Mesenteric fat pad (tissue), 1 donor: ENCODE measurements at regions not wholly inside any gene's neighbourhood (a gene's known extent, or its start where the extent isn't known, plus 50 kb on each side); places are given as distances from the start of the nearest gene placed in this dataset.
"Not testable (repeated sequence)": the region's sequence is repeated elsewhere in the genome, so short reads cannot be mapped to it uniquely, and the experiment has no call there.

Source experiments
- DNase-seq: peaks from one replicate; pipeline ENCODE4 v3.0.0-alpha.2; 2020; ENCODE audit warnings: low spot score
- donor health status: DM: yes; HTN: yes; CAD: no.

DNA sequence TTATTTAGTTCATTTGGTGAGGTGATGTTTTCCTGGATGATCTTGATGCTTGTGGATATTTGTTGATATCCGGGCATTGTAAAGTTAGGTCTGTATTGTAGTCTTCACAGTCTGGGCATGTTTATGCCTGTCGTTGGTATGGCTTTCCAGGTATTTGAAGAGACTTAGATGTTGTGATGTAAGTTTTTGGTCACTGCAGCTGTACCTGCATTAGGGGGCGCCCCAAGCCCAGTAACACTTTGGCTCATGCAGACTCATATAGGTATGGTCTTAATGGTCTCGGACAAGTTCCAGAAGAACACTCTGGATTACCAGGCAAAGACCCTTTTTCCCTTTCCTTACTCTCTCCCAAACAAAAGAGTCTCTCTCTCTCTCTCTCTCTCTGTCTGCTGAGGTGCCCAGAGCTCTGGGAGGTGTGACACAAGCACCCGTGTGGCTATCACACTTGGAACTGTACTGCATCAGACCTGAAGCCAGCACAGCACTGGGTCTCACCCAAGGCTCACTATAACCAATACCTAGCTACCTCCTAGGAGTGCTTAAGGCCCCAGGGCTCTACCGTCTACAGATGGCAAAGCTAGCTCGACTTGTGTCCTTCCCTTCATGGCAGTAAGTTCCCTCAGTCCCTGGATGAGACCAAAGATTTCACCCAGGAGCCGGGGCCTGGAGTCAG lies 425.8 kb upstream of the ATXN7L3B start:
- no peak for DNase-seq

DNA sequence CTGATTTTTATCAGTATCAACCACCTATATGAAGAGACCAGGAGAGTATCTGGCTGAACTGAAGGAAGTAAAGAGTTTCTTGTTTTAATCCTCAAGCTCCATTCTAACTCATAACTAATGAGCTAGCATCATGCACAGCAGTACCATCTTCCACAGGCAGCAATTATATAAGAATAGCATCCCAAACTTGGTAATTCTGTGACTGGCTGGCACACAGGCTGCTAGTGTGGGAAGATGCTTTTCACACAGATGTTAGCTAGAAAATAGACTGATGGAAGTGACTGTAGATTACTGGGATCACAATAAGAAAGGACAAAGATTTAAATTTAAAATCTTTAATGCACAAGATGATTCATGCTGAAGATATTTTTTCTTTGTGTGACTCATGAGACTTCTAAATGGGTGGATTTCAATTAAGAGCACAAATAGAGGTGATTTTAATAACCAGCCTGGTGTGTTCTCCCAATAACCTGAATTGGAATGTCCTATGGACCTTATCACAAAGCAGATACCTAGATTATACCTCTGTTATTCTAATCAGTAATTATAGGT lies 417.7 kb upstream of the ATXN7L3B start:
- DNase-seq, result no peak

DNA sequence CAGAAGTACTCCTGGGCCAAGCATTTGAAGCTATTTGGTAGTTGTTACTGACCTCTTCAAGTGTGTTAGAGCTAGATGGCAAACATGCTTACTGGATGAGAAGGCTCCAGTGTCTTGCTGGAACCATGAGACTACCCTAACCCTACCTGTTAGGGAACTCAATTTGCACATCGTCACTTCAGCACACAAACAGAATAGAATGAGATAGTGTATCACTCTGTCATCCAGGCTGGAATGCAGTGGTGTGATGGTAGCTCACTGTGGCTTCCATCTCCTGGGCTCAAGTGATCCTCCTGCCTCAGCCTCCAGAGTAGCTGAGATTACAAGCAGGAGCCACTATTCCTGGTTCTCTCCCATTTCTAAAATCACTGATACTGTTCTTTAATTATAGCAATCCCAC lies 417.0 kb upstream of the ATXN7L3B start:
- no peak for DNase-seq

DNA sequence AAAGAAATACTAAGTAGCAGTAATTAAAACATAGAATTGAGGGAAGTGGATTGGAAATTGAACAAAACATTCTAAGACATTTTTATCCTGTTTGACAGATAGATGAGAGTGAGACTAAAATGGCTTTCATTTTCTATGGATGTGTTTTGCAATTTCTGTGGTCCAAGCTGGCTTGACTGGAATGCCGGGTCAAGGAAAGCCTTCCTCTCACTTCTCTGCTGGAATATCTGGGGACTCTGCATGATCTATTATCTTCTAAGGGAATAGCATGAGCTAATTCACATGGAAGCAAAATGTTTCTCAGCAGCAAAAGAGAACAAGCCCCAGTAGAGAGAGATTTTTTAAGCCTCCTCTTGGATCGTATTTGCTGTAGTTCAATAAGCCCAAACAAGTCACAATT lies 407.9 kb upstream of the ATXN7L3B start:
- DNase-seq, result no peak

DNA sequence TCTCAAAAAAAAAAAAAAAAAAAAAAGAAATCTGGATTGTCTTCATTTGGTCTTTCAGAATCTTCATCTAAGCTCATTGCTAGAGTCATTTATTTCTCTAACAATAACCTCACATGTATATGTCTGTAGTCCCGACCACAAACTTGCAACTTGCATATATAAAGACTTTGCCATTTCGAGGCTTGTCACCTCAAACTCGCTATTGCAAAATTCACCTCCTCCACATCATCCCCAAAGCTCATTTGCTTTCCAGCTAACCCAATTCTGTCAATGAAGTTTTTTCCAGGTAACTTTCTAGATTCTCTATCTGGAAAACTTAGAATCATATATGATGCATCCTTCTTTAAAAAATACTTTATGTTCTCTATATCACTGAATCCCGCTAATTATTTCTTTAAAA lies 393.2 kb upstream of the ATXN7L3B start:
- no peak for DNase-seq

DNA sequence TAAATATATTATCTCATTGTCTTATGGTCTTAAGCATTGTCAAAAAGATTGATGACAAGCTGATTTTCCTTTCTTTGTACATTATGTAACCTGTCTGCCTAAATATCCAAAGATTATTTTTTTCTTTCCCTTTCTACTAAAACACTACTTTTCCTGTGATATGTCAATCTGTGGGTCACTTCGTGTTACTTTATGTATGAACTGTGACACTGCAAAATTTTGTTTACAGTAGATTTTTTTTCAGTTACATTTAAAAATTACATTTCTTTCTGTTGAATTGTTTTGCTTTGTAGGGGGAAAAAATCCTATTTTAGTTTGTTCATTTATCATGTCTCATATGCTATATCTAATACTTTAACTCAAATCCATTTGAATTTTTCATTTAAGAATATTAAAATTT lies 392.3 kb upstream of the ATXN7L3B start:
- no peak for DNase-seq

DNA sequence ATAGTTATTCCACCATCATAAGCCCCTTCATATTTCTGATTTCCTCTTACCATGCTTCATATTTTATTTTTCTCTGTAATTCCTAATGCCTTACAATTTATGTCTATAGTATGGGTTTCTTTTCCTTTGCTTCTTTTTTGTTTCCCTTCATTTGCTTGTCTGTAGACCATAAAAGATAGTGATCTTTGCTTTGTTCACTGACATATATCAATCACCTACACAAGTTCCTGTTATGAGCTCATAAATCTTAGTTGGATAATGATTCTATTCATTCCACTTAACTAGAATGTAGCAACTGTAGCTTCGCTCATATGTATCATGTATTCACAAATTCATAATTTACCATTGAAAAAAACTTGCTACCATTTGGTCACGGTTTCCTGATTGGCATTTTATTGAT lies 388.8 kb upstream of the ATXN7L3B start:
- DNase-seq, result no peak

DNA sequence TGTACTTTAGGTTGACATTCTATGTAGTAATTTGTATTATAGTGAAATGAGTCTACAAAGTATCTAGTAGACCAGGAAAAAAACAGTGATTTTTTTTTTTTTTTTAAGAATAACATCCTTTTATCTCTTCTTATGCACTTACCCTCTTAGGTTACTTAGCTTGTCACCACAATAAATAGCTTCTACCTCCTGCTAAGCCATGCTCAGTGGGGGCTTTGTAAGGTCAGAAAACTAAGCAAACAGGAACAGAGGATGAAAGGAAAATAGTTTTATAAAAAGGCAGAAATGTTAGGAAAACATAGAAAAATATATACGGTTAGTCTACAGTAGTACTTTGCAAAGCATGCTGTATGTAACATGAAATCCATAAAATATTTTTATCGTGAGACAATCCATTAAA lies 385.3 kb upstream of the ATXN7L3B start:
- no peak for DNase-seq

DNA sequence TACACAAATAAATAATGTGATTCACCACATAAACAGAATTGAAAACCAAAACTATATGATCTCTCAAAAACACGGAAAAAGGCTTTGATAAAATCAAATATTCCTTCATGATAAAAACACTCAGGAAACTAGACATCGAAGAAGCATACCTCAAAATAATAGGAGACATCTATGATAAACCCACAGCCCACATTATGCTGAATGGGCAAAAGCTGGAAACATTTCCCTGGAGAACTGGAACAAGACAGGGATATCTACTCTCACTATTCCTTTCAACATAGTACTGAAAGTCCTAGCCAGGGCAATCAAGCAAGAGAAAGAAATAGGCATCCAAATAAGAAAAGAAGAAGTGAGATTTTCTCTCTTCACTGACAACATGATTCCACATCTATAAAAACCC lies 371.5 kb upstream of the ATXN7L3B start:
- no peak for DNase-seq

DNA sequence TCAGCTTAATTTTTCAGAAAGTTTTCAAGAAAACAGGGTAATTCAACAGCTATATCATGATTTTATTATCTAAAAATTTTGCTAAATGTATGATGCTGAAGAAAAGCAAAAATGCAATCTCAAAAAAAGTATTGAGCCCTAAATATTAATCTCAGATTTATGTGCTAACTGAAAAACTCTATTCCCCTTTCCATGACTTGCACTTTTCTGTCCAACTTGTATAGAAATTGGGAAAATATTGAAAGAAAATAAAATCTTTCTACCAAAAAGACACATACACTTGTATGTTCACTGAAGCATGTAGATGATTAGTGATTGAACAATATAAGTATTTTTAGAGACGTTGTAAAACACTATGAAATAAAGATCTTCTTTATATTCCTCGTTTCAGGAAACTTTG lies 368.0 kb upstream of the ATXN7L3B start:
- DNase-seq, result no peak

DNA sequence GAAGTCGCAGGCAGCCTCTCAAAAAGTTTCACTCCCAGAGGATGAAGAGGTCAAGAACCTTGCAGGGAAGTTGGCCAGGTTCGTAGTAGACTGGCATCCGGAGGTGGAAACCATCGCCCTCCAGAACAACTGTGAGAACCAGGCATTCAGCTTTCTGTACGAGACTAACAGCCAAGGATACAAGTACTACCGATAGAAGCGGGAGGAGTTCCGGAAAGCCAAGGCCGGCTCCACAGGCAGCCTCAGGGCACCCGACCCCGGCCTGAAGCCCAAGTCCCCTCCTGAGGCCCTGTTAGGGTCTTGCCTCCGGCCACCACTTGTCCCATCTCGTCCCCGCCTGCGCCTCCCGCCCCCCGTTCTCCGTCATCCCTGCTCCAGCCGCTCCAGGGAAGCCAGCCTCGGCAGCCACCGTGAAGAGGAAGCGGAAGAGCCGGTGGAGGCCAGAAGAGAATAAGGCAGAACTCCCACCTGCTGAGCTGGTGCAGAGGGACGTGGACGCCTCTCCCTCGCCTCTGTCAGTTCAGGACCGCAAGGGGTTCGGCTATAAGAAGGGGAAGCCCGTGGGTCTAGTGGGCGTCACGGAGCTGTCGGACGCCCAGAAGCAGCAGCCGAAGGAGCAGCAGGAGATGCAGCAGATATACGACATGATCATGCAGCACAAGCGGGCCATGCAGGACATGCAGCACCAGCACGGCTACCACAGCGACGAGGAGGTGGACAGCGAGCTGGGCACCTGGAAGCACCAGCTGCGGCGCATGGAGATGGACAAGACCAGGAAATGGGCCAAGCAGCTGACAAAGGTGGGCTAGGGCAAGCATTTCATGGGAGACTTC lies 366.8 kb upstream of the ATXN7L3B start:
- no peak for DNase-seq

DNA sequence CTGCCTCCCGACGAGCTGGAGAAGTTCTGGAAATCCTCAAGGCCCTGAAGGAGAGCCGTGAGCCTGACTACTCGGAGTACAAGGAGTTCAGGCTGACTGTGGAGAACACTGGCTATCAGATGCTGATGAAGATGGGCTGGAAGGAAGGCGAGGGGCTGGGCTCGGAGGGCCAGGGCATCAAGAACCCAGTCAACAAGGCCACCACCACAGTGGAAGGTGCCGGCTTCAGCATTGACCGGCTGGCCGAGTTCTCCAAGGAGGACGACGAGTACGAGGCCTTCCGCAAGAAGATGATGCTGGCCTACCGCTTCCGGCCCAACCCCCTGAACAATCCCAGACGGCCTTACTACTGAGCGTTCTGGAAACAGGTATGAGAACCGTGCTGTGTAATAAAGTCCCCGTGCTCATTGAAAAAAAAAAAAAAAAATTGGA lies 366.1 kb upstream of the ATXN7L3B start:
- no peak for DNase-seq

DNA sequence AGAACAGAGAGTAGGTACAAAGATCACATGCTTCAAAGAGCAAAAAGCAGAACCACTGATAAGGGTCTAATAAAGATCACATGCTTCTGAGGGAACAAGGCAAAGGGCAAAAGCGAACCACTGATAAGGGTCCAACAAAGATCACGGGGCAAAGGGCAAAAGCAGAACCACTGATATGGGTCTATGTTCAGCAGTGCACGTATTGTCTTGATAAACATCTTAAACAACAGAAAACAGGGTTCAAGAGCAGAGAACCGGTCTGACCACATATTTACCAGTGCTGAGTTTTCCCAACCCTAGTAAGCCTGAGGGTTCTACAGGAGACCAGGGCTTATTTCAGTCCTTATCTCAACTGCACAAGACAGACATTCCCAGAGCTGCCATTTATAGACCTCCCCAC lies 362.7 kb upstream of the ATXN7L3B start:
- not testable (repeated sequence) for DNase-seq

DNA sequence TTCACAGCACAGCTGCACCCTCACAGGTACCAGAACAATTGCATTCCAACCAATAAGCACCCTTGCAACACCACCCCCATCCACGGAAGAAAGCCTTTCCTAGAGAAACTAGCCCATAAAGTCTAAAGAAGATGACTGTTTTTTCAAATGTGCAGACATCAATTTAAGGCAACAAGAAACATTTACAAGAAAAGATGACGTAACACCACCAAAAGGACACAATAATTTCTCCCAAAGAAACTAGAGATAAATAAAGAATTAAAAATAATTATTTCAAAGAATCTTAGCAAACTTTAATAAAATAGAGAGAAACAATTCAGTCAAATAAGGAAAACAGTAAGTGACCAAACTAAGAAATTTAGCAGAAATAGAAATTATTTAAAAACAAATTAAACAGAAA lies 352.3 kb upstream of the ATXN7L3B start:
- DNase-seq, result no peak

DNA sequence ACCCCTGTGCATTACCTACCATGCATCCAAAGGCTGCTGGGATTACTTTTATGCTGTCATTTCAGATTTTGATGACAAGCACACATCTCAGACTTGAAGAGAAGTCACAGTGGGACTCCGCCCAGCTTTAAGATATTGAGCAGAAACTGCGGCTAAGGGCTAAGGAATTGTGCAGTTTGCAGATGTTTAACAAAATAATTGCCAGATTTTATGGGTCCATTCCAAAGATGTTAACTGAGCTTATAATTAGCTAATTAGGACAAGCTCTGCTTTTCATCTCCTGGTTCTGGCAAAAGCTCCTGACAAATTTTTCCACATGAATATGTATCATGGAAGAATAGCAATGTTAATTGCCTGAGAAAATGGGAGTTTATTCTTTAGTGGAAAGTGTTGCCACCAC lies 344.4 kb upstream of the ATXN7L3B start:
- no peak for DNase-seq

DNA sequence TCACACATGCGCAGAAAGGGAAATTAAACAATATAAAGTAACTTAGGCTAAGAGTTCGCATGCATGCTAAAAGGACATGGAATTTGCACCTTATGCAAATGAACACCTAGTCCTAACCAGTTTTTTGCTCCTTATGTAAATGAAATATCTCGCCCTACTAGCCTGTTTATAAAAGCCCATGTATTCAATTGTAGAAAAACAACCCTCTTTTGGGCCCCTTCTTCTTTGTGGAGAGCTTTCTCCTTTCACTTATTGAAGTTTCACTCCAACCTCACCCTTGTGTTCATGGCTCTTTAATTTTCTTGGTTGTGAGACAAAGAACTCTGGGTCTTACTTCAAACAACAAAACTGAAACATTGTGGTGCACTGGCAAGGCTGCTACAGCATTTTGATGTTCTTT lies 333.4 kb upstream of the ATXN7L3B start:
- DNase-seq, result no peak

DNA sequence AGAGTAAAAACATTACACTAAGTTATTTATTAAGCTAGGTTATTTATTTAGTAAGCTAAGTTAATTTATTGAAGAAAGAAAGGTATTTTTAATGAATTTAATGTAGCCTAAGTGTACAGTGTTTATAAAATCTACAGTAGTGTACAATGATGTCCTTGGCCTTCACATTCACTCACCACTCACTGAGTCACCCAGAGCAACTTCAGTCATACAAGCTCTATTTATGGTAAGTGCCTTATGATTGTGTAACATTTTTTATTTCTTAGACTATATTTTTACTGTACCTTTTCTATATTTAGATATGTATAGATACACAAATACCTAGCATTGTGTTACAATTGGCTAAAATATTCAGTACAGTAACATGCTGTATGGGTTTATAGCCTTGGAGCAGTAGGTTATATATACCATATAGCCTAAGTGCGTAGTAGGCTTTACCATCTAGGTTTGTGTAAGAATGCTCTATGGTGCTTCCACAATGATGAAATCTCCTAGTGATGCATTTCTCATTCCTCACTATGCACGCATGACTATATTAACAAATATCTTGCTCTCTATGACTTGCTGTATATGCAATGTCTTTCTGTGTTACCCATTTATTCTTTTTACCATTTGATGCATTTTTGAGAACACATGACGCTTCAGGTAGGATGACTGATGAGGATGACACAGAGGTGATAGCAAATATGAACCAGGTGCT lies 309.6 kb upstream of the ATXN7L3B start:
- no peak for DNase-seq

DNA sequence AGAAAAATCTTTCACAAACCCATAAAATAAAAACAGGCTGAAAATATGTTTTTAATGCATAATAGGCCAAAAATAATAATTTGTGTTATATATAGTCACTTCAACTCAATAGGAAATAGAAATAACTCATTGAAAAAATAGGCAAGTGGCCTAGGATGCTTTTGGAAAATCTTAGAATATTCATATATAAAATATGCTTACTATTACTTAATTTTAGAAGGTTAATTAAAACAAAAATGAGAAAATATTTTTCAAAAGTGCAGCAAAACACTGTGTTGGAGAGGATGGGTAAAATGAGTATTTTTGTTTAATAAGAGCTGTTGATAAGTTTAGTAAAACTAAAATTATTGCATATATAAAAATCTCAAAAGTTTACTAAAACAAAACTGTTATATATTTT lies 308.0 kb upstream of the ATXN7L3B start:
- no peak for DNase-seq

DNA sequence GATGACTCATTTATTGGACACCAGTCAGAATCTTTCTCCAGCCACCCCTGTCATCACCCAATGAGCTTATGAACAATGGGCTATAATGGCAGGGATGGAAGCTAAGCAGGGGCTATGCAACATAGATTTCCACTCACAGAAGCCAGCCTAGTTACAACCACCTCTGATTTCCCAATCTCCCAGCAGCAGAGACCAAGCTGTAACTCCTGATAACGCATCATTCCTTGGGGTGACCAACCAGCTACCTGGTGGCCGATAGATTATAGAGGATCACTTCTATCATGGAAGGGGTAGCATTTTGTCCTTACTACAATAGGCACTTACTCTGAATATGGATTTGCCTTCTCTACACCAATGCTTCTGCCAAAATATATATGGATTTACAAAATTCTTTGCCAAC lies 302.3 kb upstream of the ATXN7L3B start:
- no peak for DNase-seq

DNA sequence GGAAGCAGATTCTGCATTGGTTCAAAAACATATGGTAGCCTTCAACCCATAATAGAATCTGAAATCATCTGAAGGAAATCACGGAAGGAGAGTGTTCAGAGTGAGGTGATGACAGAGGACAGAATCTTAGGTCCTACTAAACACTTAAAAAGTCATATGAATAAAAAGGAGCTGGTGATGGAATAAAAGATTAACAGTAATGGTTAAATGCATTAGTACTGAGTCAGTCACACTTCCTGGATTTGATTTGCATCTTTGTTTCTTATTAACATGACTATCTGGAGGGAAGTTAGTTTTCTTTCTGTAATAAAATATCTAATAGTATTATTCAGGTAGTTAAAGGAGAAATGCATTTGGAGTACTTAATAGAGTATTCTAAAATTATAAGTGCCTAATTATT lies 296.3 kb upstream of the ATXN7L3B start:
- DNase-seq, result no peak

DNA sequence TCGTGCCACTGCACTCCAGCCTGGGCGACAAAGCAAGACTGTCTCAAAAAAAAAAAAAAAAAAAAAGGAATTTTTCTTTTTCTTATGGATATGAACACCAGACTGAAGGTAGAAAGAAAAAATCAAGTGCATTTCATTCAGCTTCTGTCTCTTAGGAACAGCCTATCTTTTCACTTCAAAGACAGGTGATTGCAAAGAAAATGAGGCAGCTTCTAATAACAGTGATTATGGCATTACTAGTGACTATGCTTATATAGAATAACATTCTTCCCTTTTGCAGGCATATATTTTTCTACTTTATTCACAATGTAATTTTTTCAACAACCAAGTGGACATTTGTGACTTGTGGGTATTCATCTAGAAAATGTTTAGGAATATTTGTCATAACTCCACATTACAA lies 295.5 kb upstream of the ATXN7L3B start:
- no peak for DNase-seq

DNA sequence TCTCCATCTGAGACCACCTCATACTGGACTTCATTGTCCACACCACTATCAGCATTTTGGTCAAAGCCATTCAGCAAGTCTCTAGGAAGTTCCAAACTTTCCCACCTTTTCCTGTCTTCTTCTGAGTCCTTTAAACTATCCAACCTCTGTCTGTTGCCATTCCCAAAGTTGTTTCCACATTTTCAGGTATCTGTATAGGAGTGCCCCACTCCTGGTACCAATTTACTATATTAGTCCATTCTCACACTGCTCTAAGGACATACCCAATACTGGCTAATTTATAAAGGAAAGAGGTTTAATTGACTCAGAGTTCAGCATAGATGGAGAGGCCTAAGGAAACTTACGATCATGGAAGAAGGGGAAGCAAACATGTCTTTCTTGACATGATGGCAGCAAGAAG lies 292.2 kb upstream of the ATXN7L3B start:
- no peak for DNase-seq
